CD14-positive monocyte (primary cell): ENCODE measurements at regions not wholly inside any gene's neighbourhood (a gene's known extent, or its start where the extent isn't known, plus 50 kb on each side); places are given as distances from the start of the nearest gene placed in this dataset.
A peak's percentile ranks its signal among the peaks of the same experiment; 100 is the strongest.

ENCODE experiments used
- DNase-seq, 3 donors: peaks; one replicate each; pipeline ENCODE4 v3.0.0-alpha.2; 2011 to 2022
- H2AFZ ChIP-seq: 2 replicates; pipeline ENCODE4 v1.6.0; 2012; ENCODE audit warnings: mild to moderate bottlenecking, low read depth, low read length, inconsistent platforms; ENCODE audit not compliant: insufficient read depth, poor library complexity, severe bottlenecking
- H3K27ac ChIP-seq, 2 donors: 1 replicate in 1 of 2; 2 replicates in 1 of 2; pipeline ENCODE4 v1.5.1; 2012 to 2013; ENCODE audit warnings: low read length in 2 of 2, control low read depth in 1 of 2, inconsistent platforms in 1 of 2, low read depth in 1 of 2, mild to moderate bottlenecking in 1 of 2
- H3K27me3 ChIP-seq, 2 donors: one replicate each; pipeline versions ENCODE4 v1.6.0 to v1.6.1; 2011 to 2013; ENCODE audit warnings: low read length in 2 of 2; ENCODE audit not compliant: control insufficient read depth in 2 of 2, insufficient read depth in 2 of 2
- H3K36me3 ChIP-seq, 2 donors: replicated peaks in 1 of 2; 1 replicate in 1 of 2; 2 replicates in 1 of 2; pipeline versions ENCODE4 v1.5.1 to v1.6.1; 2012 to 2013; ENCODE audit warnings: low read length in 2 of 2, control low read depth in 1 of 2, inconsistent platforms in 1 of 2, mild to moderate bottlenecking in 1 of 2; ENCODE audit not compliant: insufficient read depth in 2 of 2, control insufficient read depth in 1 of 2
- H3K4me1 ChIP-seq, 2 donors: 1 replicate in 1 of 2; 2 replicates in 1 of 2; pipeline versions ENCODE4 v1.5.1 to v1.6.1; 2012 to 2013; ENCODE audit warnings: low read length in 2 of 2, control low read depth in 1 of 2, inconsistent platforms in 1 of 2, mild to moderate bottlenecking in 1 of 2, moderate library complexity in 1 of 2; ENCODE audit not compliant: insufficient read depth in 2 of 2, control insufficient read depth in 1 of 2
- H3K4me2 ChIP-seq: replicated peaks from 2 replicates; pipeline ENCODE3; 2012; ENCODE audit warnings: low read length, moderate library complexity, mild to moderate bottlenecking; ENCODE audit not compliant: poor library complexity, severe bottlenecking; ENCODE audit errors: extremely low read depth
- H3K4me3 ChIP-seq, 3 experiments: fragments of 200-600 bp in 1 of 3; sonication (generic) in 1 of 3; replicated peaks in 1 of 3; 1 replicate in 2 of 3; 2 replicates in 1 of 3; pipeline ENCODE4 v1.5.1; 2011 to 2013; ENCODE audit warnings: low read length in 3 of 3, mild to moderate bottlenecking in 3 of 3, control low read depth in 2 of 3, low read depth in 2 of 3, inconsistent platforms in 1 of 3, moderate library complexity in 1 of 3
- H3K79me2 ChIP-seq: 2 replicates; pipeline ENCODE4 v1.6.0; 2012; ENCODE audit warnings: mild to moderate bottlenecking, control low read depth, inconsistent platforms, low read length, moderate library complexity; ENCODE audit not compliant: insufficient read depth
- H3K9ac ChIP-seq: 2 replicates; pipeline ENCODE4 v1.6.0; 2017; ENCODE audit warnings: low read length, mild to moderate bottlenecking; ENCODE audit not compliant: insufficient read depth, poor library complexity, severe bottlenecking
- H3K9me3 ChIP-seq, 2 donors: replicated peaks in 1 of 2; 1 replicate in 1 of 2; 2 replicates in 1 of 2; pipeline versions ENCODE4 v1.5.1 to v1.6.1; 2012 to 2013; ENCODE audit warnings: low read length in 2 of 2, control low read depth in 1 of 2; ENCODE audit not compliant: control insufficient read depth in 1 of 2, insufficient read depth in 1 of 2
- H4K20me1 ChIP-seq: 2 replicates; pipeline ENCODE4 v1.6.0; 2012; ENCODE audit warnings: mild to moderate bottlenecking, low read length, control low read depth, moderate library complexity; ENCODE audit not compliant: insufficient read depth
- H3K27ac Mint-ChIP-seq, 7 donors: one replicate each; pipeline ENCODE4 v1.8.0; 2020; ENCODE audit warnings: mild to moderate bottlenecking in 7 of 7, mixed read lengths in 7 of 7, moderate library complexity in 6 of 7, inconsistent platforms in 2 of 7
- H3K27me3 Mint-ChIP-seq, 3 donors: one replicate each; pipeline ENCODE4 v1.8.0; 2021 to 2022; ENCODE audit warnings: low read depth in 3 of 3, mild to moderate bottlenecking in 3 of 3, mixed read lengths in 3 of 3, moderate library complexity in 3 of 3, inconsistent platforms in 1 of 3
- H3K36me3 Mint-ChIP-seq, 2 donors: one replicate each; pipeline ENCODE4 v1.8.0; 2020; ENCODE audit warnings: mixed read lengths in 2 of 2, inconsistent platforms in 1 of 2, mild to moderate bottlenecking in 1 of 2
- H3K4me1 Mint-ChIP-seq: one replicate; pipeline ENCODE4 v1.8.0; 2020; ENCODE audit warnings: mild to moderate bottlenecking, mixed read lengths
- H3K4me3 Mint-ChIP-seq, 2 donors: one replicate each; pipeline ENCODE4 v1.8.0; 2020; ENCODE audit warnings: mild to moderate bottlenecking in 2 of 2, mixed read lengths in 2 of 2, moderate library complexity in 1 of 2
- H3K9me3 Mint-ChIP-seq, 7 donors: one replicate each; pipeline ENCODE4 v1.8.0; 2020 to 2022; ENCODE audit warnings: mixed read lengths in 7 of 7, mild to moderate bottlenecking in 6 of 7, moderate library complexity in 6 of 7, inconsistent platforms in 2 of 7
- CTCF ChIP-seq: fragments of 200-600 bp; IDR thresholded peaks from one replicate; pipeline ENCODE4 v1.8.0; 2022; ENCODE audit warnings: antibody characterized with exemption, mild to moderate bottlenecking
- WGBS: methylation state at CpG from one replicate; pipeline ENCODE4 v1.1.5; 2013; ENCODE audit warnings: missing lambda C conversion rate; ENCODE audit not compliant: insufficient coverage; 5-methylcytosine and 5-hydroxymethylcytosine counted together
- intact Hi-C, 2 donors: fragments of 100-400 bp; cut with micrococcal nuclease; formaldehyde crosslinking; loops; one replicate each; pipeline versions ENCODE4 v1.15.0 to v1.15.1; 2023

GRCh38 chr2:106285237-106285829 lies 91.2 kb upstream of the UXS1 start:
- WGBS, result 87% methylated on average over 3 of the region's 3 CpGs
- no peak overlapping the region for H3K4me3 Mint-ChIP-seq
- Histone ChIP-seq H3K27me3 (no peaks in the 10 kb centered on the region), H3K9me3 (no peaks in the 10 kb centered on the region), H2AFZ (no peak overlapping the region), H3K4me2 (no peak overlapping the region), H3K4me3 (no peak overlapping the region), H4K20me1 (no peaks in the 10 kb centered on the region), H3K9ac (no peak overlapping the region), H3K27ac (no peak overlapping the region), H3K79me2 (no peaks in the 10 kb centered on the region), H3K36me3 (no peaks in the 10 kb centered on the region), H3K4me1 (no peaks in the 10 kb centered on the region)
- TF ChIP-seq CTCF, result no peak
- H3K27ac Mint-ChIP-seq, result no peak overlapping the region
- intact Hi-C loops, result no loop called here
- peaks cover 0 to 1% (median 0%) of the 10 kb centered on the region in 7 donors for H3K9me3 Mint-ChIP-seq
- DNase-seq, result no peak
- no peaks in the 10 kb centered on the region for H3K4me1 Mint-ChIP-seq
- H3K27me3 Mint-ChIP-seq, result peaks cover 0 to 2% (median 2%) of the 10 kb centered on the region in 3 donors
- no peaks in the 10 kb centered on the region for H3K36me3 Mint-ChIP-seq

GRCh38 chr2:106284691-106285202 lies 90.6 kb upstream of the UXS1 start:
- Histone ChIP-seq H3K27me3 (no peaks in the 10 kb centered on the region), H3K4me1 (no peaks in the 10 kb centered on the region), H3K4me2 (no peak overlapping the region), H3K4me3 (no peak overlapping the region), H3K9ac (no peak overlapping the region), H4K20me1 (no peaks in the 10 kb centered on the region), H3K79me2 (no peaks in the 10 kb centered on the region), H2AFZ (no peak overlapping the region), H3K27ac (no peak overlapping the region), H3K36me3 (no peaks in the 10 kb centered on the region), H3K9me3 (no peaks in the 10 kb centered on the region)
- WGBS, result 96% methylated on average over 6 of the region's 14 CpGs
- Mint-ChIP-seq H3K9me3 (peaks cover 0 to 1% (median 0%) of the 10 kb centered on the region in 7 donors), H3K27me3 (peaks cover 0 to 2% (median 2%) of the 10 kb centered on the region in 3 donors), H3K36me3 (no peaks in the 10 kb centered on the region), H3K4me3 (no peak overlapping the region), H3K27ac (peak overlapping the region in 1 of 7 donors; percentile 23), H3K4me1 (no peaks in the 10 kb centered on the region)
- no peak for TF ChIP-seq CTCF
- DNase-seq, result no peak
- intact Hi-C loops, result no loop called here
